WTC11 (cell line): ENCODE measurements at regions not wholly inside any gene's neighbourhood (a gene's known extent, or its start where the extent isn't known, plus 50 kb on each side); places are given as distances from the start of the nearest gene placed in this dataset.

Source experiments
- CTCF ChIP-seq: fragments of 200-600 bp; IDR thresholded peaks from 2 replicates; pipeline ENCODE4 v1.8.0; 2022; ENCODE audit warnings: antibody characterized with exemption
- ELF4 ChIP-seq: sonication (generic); formaldehyde crosslinking; IDR thresholded peaks from 2 replicates; pipeline ENCODE4 v1.8.1; 2022; ENCODE audit warnings: low read depth, mild to moderate bottlenecking, moderate library complexity, missing genetic modification reagents
- JUN ChIP-seq: sonication (generic); formaldehyde crosslinking; IDR thresholded peaks from 2 replicates; pipeline ENCODE4 v1.8.0; 2023; ENCODE audit warnings: mild to moderate bottlenecking, missing genetic modification reagents
- NFE2L1 ChIP-seq: sonication (generic); formaldehyde crosslinking; IDR thresholded peaks from 2 replicates; pipeline ENCODE4 v1.8.1; 2023; ENCODE audit warnings: missing genetic modification reagents
- NR2C2 ChIP-seq: sonication (generic); formaldehyde crosslinking; IDR thresholded peaks from 2 replicates; pipeline ENCODE4 v1.8.0; 2022; ENCODE audit warnings: mild to moderate bottlenecking, missing genetic modification reagents
- PRRX2 ChIP-seq: fragments of 250-450 bp; sonication (Bioruptor Pico); IDR thresholded peaks from 2 replicates; pipeline ENCODE4 v1.8.0; 2021; ENCODE audit warnings: mild to moderate bottlenecking
- TCF7 ChIP-seq: sonication (generic); formaldehyde crosslinking; IDR thresholded peaks from 2 replicates; pipeline ENCODE4 v1.8.0; 2022; ENCODE audit warnings: mild to moderate bottlenecking, low read depth, missing genetic modification reagents, moderate library complexity
- USF2 ChIP-seq: sonication (generic); formaldehyde crosslinking; IDR thresholded peaks from 2 replicates; pipeline ENCODE4 v1.8.1; 2023; ENCODE audit warnings: mild to moderate bottlenecking, missing genetic modification reagents, moderate library complexity

- TF ChIP-seq PRRX2 = no peak
- no peak for TF ChIP-seq ELF4 (CRISPR knock-in tag)
- no peak for TF ChIP-seq USF2 (CRISPR knock-in tag)
- no peak for TF ChIP-seq CTCF
- no peak for TF ChIP-seq TCF7
- no peak for TF ChIP-seq JUN
- TF ChIP-seq NFE2L1 (CRISPR knock-in tag) = no peak
- TF ChIP-seq NR2C2 (CRISPR knock-in tag) = no peak
Measured at GRCh38 chr2:226463154-226463553, 336.5 kb downstream of the IRS1 start.
